IMR-90 (cell line): ENCODE measurements at regions not wholly inside any gene's neighbourhood (a gene's known extent, or its start where the extent isn't known, plus 50 kb on each side); places are given as distances from the start of the nearest gene placed in this dataset.

Experiments
- ATAC-seq: fragments of 200-7000 bp; cut with Tn5 transposase; 2 replicates; pipeline ENCODE4 v1.9.1; 2020; ENCODE audit warnings: low read depth, mild to moderate bottlenecking, moderate library complexity
- BruUV-seq: library from RNA; stranded (reverse); fragments of 400-500 nt; replicated peaks from 2 replicates; lab custom pipeline; 2021; lab: Mats Ljungman, UMichigan
- CTCF ChIA-PET: fragments of 300-600 bp; formaldehyde crosslinking; extraction: SDS; loops from one replicate; lab custom pipeline; 2021; ENCODE audit warnings: antibody characterized with exemption; lab: Yijun Ruan, JAX
- POLR2A ChIA-PET: fragments of 300-600 bp; sonication (Branson Sonifier 250); formaldehyde crosslinking; loops from one replicate; lab custom pipeline; 2022; ENCODE audit warnings: antibody characterized with exemption; ENCODE audit not compliant: unreplicated experiment; lab: Charles Lee
- DNase-seq: peaks from one replicate; pipeline ENCODE4 v3.0.0; 2013
- H2AFZ ChIP-seq: replicated peaks from 2 replicates; pipeline ENCODE3; 2013; ENCODE audit warnings: low read length, mild to moderate bottlenecking; ENCODE audit not compliant: poor library complexity
- H2AK5ac ChIP-seq: 2 replicates; pipeline ENCODE4 v1.6.1; 2013; ENCODE audit warnings: low read depth, low read length, inconsistent platforms
- H2AK9ac ChIP-seq: replicated peaks from 2 replicates; pipeline ENCODE3; 2013; ENCODE audit warnings: mild to moderate bottlenecking, low read depth, low read length, moderate library complexity; ENCODE audit not compliant: poor library complexity
- H2BK120ac ChIP-seq: 2 replicates; pipeline ENCODE4 v1.6.1; 2013; ENCODE audit warnings: low read depth, low read length, inconsistent platforms
- H2BK15ac ChIP-seq: 3 replicates; pipeline ENCODE4 v1.6.1; 2013; ENCODE audit warnings: low read depth, low read length, inconsistent platforms
- H2BK20ac ChIP-seq: 2 replicates; pipeline ENCODE4 v1.6.1; 2013; ENCODE audit warnings: low read depth, mild to moderate bottlenecking, inconsistent platforms, low read length, moderate library complexity
- H2BK5ac ChIP-seq: 2 replicates; pipeline ENCODE4 v1.6.1; 2013; ENCODE audit warnings: mild to moderate bottlenecking, low read depth, low read length, inconsistent platforms; ENCODE audit not compliant: poor library complexity, severe bottlenecking
- H3K14ac ChIP-seq: replicated peaks from 2 replicates; pipeline ENCODE4 v1.6.1; 2013; ENCODE audit warnings: low read depth, low read length, inconsistent platforms
- H3K18ac ChIP-seq: 2 replicates; pipeline ENCODE4 v1.6.1; 2013; ENCODE audit warnings: low read depth, low read length, control low read depth
- H3K23ac ChIP-seq: 2 replicates; pipeline ENCODE4 v1.6.1; 2013; ENCODE audit warnings: low read depth, low read length, inconsistent platforms
- H3K27ac ChIP-seq: 2 replicates; pipeline ENCODE4 v1.5.1; 2013; ENCODE audit warnings: mild to moderate bottlenecking, control low read depth, low read length; ENCODE audit not compliant: insufficient read depth
- H3K27me3 ChIP-seq: 2 replicates; pipeline ENCODE4 v1.6.1; 2013; ENCODE audit warnings: low read length; ENCODE audit not compliant: control insufficient read depth, insufficient read depth
- H3K36me3 ChIP-seq: 2 replicates; pipeline ENCODE4 v1.6.1; 2013; ENCODE audit warnings: low read length, mixed read lengths; ENCODE audit not compliant: control insufficient read depth, insufficient read depth
- H3K4ac ChIP-seq: 2 replicates; pipeline ENCODE4 v1.6.1; 2013; ENCODE audit warnings: low read depth, low read length, inconsistent platforms
- H3K4me1 ChIP-seq: 2 replicates; pipeline ENCODE4 v1.6.1; 2013; ENCODE audit warnings: low read length, mixed read lengths; ENCODE audit not compliant: control insufficient read depth, insufficient read depth
- H3K4me2 ChIP-seq: 2 replicates; pipeline ENCODE4 v1.6.1; 2013; ENCODE audit warnings: low read depth, mild to moderate bottlenecking, control low read depth, low read length, moderate library complexity
- H3K4me3 ChIP-seq: 2 replicates; pipeline ENCODE4 v1.5.1; 2013; ENCODE audit warnings: low read depth, mild to moderate bottlenecking, control low read depth, low read length, moderate library complexity; ENCODE audit not compliant: insufficient read depth
- H3K56ac ChIP-seq: 2 replicates; pipeline ENCODE4 v1.6.1; 2013; ENCODE audit warnings: low read length, inconsistent platforms; ENCODE audit not compliant: insufficient read depth; ENCODE audit errors: extremely low read depth
- H3K79me1 ChIP-seq, 2 experiments: 2 replicates each; pipeline ENCODE4 v1.6.1; 2013; ENCODE audit warnings: low read length in 2 of 2, inconsistent platforms in 1 of 2, low read depth in 1 of 2
- H3K9ac ChIP-seq: 2 replicates; pipeline ENCODE4 v1.6.1; 2013; ENCODE audit warnings: low read depth, low read length, control low read depth
- H3K9me1 ChIP-seq: 2 replicates; pipeline ENCODE4 v1.6.1; 2013; ENCODE audit warnings: low read length, inconsistent platforms; ENCODE audit not compliant: insufficient read depth
- H3K9me3 ChIP-seq: 2 replicates; pipeline ENCODE4 v1.6.1; 2013; ENCODE audit warnings: low read length; ENCODE audit not compliant: control insufficient read depth, insufficient read depth
- H4K20me1 ChIP-seq: 2 replicates; pipeline ENCODE4 v1.6.1; 2013; ENCODE audit warnings: low read length, inconsistent platforms; ENCODE audit not compliant: insufficient read depth
- H4K5ac ChIP-seq: 2 replicates; pipeline ENCODE4 v1.6.1; 2013; ENCODE audit warnings: mild to moderate bottlenecking, low read depth, low read length, control low read depth
- H4K8ac ChIP-seq, 2 experiments: 2 replicates each; pipeline ENCODE4 v1.6.1; 2013; ENCODE audit warnings: low read depth in 2 of 2, low read length in 2 of 2, control low read depth in 1 of 2, inconsistent platforms in 1 of 2
- H4K91ac ChIP-seq: 2 replicates; pipeline ENCODE4 v1.6.1; 2013; ENCODE audit warnings: low read depth, low read length, inconsistent platforms; ENCODE audit not compliant: insufficient read depth
- MXI1 ChIP-seq: IDR thresholded peaks from 2 replicates; pipeline ENCODE4 v1.6.1; 2012; ENCODE audit warnings: low read depth, mild to moderate bottlenecking, low read length, moderate library complexity, borderline replicate concordance
- POLR2A ChIP-seq: IDR thresholded peaks from 2 replicates; pipeline ENCODE4 v1.6.1; 2012; ENCODE audit warnings: mild to moderate bottlenecking, low read depth, low read length
- RAD21 ChIP-seq: IDR thresholded peaks from 2 replicates; pipeline ENCODE4 v1.6.1; 2012; ENCODE audit warnings: low read length, improper control_type of control experiment
- WGBS, 2 experiments: methylation state at CpG; one replicate each; pipeline versions ENCODE4 v1.1.5 to v1.1.7; 2013; ENCODE audit warnings: missing lambda C conversion rate in 2 of 2; ENCODE audit not compliant: insufficient read length in 1 of 2; ENCODE audit errors: extremely low coverage in 2 of 2; 5-methylcytosine and 5-hydroxymethylcytosine counted together
- dilution Hi-C: fragments of 300-500 bp; cut with HindIII; formaldehyde crosslinking; loops from one replicate; pipeline ENCODE4 v1.14.3; 2018; ENCODE audit warnings: low sequenced_read_pairs; ENCODE audit not compliant: unreplicated experiment
- in situ Hi-C: fragments of 300-500 bp; cut with MboI; formaldehyde crosslinking; loops from 3 replicates; pipeline ENCODE4 v1.14.3; 2019; ENCODE audit warnings: low sequenced_read_pairs, inconsistent platforms, mixed read lengths
- intact Hi-C: fragments of 100-400 bp; cut with micrococcal nuclease; formaldehyde crosslinking; loops from 2 replicates; pipeline ENCODE4 v1.10.0; 2022
- TF ChIP-seq, protein P1 (sequence below): conservative IDR thresholded peaks from 2 replicates; pipeline ENCODE4 v1.5.1; 2012; ENCODE audit warnings: mild to moderate bottlenecking, low read depth, low read length, improper control_type of control experiment

DNA sequence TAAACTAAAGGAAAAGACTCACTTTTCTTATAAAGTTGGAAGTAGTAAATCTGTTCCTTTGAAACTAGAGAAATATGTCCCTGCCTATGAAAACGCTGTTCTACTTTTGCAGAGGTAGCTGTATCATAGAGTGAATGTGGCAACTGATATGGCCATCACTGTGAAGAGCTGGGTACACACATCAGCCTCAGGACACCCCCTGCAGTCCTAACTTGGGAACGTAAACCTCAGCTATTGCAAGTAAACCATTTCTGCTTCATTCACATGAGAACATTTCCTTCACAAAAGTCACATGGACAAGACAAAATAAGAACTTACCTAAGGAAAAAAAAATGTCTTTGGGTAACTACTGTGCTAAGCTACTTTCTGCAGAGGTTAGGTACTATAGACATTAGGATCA, 233.3 kb upstream of the PPFIA2 start:
- in situ Hi-C loops (no loop called here), dilution Hi-C loops (no loop called here), intact Hi-C loops (no loop called here)
- no peak overlapping the region for H2AK5ac ChIP-seq
- H2BK15ac ChIP-seq: no peak overlapping the region
- H3K9ac ChIP-seq: no peak overlapping the region
- no peak overlapping the region for H2AK9ac ChIP-seq
- ATAC-seq (no peak), DNase-seq (no peak)
- no peaks in the 10 kb centered on the region for H3K36me3 ChIP-seq
- no peak overlapping the region for H4K91ac ChIP-seq
- no peak overlapping the region for H4K5ac ChIP-seq
- H3K56ac ChIP-seq: no peak overlapping the region
- H4K20me1 ChIP-seq: no peaks in the 10 kb centered on the region
- no peaks in the 10 kb centered on the region for H3K27me3 ChIP-seq
- no peak overlapping the region for H3K18ac ChIP-seq
- H3K4ac ChIP-seq: no peak overlapping the region
- H2AFZ ChIP-seq: no peak overlapping the region
- no peak overlapping the region for H3K27ac ChIP-seq
- H3K4me2 ChIP-seq: no peak overlapping the region
- no peaks in the 10 kb centered on the region for H3K9me1 ChIP-seq
- no peak overlapping the region for H2BK120ac ChIP-seq
- H3K4me1 ChIP-seq: no peaks in the 10 kb centered on the region
- H3K23ac ChIP-seq: no peak overlapping the region
- no TSS peak for BruUV-seq
- H2BK20ac ChIP-seq: no peak overlapping the region
- H3K14ac ChIP-seq: no peak overlapping the region
- peaks cover 6% of the 10 kb centered on the region; the same call in 1 of the 2 replicates for H3K9me3 ChIP-seq
- H2BK5ac ChIP-seq: no peak overlapping the region
- ChIA-PET CTCF (no interaction called here), POLR2A (no interaction called here)
- WGBS, 2 experiments: no CpG with 5 or more reads among the region's 2 CpGs
- no peak overlapping the region for H3K4me3 ChIP-seq
- H3K79me1 ChIP-seq: no peaks in the 10 kb centered on the region
- TF ChIP-seq POLR2A (no peak), MXI1 (no peak), RAD21 (no peak)
- TF ChIP-seq, protein P1, sequence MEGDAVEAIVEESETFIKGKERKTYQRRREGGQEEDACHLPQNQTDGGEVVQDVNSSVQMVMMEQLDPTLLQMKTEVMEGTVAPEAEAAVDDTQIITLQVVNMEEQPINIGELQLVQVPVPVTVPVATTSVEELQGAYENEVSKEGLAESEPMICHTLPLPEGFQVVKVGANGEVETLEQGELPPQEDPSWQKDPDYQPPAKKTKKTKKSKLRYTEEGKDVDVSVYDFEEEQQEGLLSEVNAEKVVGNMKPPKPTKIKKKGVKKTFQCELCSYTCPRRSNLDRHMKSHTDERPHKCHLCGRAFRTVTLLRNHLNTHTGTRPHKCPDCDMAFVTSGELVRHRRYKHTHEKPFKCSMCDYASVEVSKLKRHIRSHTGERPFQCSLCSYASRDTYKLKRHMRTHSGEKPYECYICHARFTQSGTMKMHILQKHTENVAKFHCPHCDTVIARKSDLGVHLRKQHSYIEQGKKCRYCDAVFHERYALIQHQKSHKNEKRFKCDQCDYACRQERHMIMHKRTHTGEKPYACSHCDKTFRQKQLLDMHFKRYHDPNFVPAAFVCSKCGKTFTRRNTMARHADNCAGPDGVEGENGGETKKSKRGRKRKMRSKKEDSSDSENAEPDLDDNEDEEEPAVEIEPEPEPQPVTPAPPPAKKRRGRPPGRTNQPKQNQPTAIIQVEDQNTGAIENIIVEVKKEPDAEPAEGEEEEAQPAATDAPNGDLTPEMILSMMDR: no peak
- H4K8ac ChIP-seq: no peak overlapping the region
